ENCODE measurements at regions not wholly inside any gene's neighbourhood (a gene's known extent, or its start where the extent isn't known, plus 50 kb on each side); places are given as distances from the start of the nearest gene placed in this dataset.

DNA sequence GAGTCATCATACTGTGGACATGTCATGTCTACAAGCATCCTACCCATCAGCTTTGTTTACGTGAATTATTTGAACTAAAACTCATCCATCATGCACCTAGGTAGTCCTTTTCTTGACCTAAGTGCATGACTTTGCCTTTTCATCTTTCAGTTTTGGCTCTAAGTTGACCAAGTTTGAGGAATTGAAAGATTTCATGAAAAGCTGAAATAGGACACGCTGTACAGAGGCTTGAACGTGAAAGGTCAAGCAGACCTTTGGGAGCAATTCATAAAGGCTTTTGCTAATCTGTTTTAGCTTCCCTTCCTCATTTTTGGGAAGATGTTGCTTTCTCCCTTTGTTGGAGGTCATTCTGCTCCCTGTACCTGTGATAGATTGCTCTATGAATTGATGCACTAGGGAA is 55.1 kb upstream of the MLIP start:
- TF ChIP-seq NPAS2 (CRISPR knock-in tag; IDR thresholded peaks at IDR 0.05; ENCODE audit: borderline replicate concordance): no peak
- no peak for TF ChIP-seq PHF8 (IDR thresholded peaks at IDR 0.05; ENCODE audit: borderline replicate concordance, low read depth)
- TF ChIP-seq POLR2A (IDR thresholded peaks at IDR 0.05; ENCODE audit: low read length): no peak
- TF ChIP-seq, protein P1, sequence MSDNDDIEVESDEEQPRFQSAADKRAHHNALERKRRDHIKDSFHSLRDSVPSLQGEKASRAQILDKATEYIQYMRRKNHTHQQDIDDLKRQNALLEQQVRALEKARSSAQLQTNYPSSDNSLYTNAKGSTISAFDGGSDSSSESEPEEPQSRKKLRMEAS (IDR thresholded peaks at IDR 0.05): no peak
- no peak for TF ChIP-seq MAFK (IDR thresholded peaks at IDR 0.05; ENCODE audit: partially characterized antibody)
